NB4 (cell line): ENCODE measurements at regions not wholly inside any gene's neighbourhood (a gene's known extent, or its start where the extent isn't known, plus 50 kb on each side); places are given as distances from the start of the nearest gene placed in this dataset.

Experiments used
- CTCF ChIP-seq: IDR thresholded peaks from one replicate; pipeline ENCODE4 v1.5.1; 2012; ENCODE audit warnings: low read depth, low read length
- POLR2A ChIP-seq: IDR thresholded peaks from 2 replicates; pipeline ENCODE4 v1.6.1; 2011; ENCODE audit warnings: mild to moderate bottlenecking; ENCODE audit not compliant: insufficient read length; ENCODE audit errors: extremely low read depth
- TF ChIP-seq, protein P1 (sequence below): IDR thresholded peaks from 2 replicates; pipeline ENCODE4 v1.6.1; 2011; ENCODE audit warnings: low read depth, low read length

DNA sequence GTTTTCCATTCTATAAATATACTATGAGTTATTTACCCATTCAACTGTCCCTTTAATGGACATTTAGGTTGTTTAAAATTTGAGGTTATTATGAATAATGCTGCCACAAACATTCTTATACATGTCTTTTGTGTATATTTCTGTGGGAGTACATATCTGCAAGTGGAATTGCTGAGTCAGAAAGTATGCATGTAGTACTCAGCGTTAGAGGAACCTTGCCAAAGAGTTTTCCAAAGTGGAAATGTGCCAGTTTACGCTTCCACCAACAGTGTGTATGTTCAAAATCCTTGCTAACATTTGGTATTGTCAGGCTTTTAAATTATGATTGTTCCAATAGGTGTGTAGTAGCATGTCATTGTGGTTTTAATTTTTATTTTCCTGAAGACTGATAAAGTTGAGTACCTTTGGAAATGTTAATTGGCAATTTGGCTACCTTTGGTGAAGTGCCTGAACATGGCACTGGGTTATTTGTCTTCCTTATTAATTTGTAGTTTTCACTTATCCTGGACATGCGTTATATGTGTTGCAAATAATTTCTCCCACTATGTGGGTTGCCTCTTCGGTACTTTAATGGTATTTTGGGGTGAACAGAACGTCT lies 341.2 kb downstream of the CD83 start:
- TF ChIP-seq, protein P1, sequence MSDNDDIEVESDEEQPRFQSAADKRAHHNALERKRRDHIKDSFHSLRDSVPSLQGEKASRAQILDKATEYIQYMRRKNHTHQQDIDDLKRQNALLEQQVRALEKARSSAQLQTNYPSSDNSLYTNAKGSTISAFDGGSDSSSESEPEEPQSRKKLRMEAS: no peak
- no peak for TF ChIP-seq POLR2A
- TF ChIP-seq CTCF: no peak
